GM18868 (cell line): ENCODE measurements at regions not wholly inside any gene's neighbourhood (a gene's known extent, or its start where the extent isn't known, plus 50 kb on each side); places are given as distances from the start of the nearest gene placed in this dataset.
A peak's percentile ranks its signal among the peaks of the same experiment; 100 is the strongest.

Experiments used
- ATAC-seq: cut with Tn5 transposase; IDR thresholded peaks from one replicate; pipeline ENCODE4 v1.9.1; 2021; ENCODE audit warnings: mild to moderate bottlenecking, moderate library complexity; ENCODE audit not compliant: unreplicated experiment

DNA sequence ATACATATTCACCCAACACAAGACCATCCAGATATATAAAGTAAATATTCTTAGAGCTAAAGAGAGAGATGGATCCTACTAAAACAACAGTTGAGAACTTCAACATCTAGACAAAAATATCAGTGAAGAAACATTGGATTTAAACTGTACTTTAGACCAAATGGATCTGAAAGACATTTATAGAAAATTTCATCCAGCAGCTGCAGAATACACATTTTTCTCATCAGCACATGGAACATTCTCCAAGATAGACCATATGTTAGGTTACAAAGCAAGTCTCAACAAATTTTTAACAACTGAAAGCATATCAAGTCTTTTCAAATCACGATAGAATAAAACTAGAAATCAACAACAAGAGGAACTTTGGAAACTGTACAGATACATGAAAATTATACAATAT lies 369.0 kb upstream of the CCDC54 start:
- ATAC-seq = no peak

DNA sequence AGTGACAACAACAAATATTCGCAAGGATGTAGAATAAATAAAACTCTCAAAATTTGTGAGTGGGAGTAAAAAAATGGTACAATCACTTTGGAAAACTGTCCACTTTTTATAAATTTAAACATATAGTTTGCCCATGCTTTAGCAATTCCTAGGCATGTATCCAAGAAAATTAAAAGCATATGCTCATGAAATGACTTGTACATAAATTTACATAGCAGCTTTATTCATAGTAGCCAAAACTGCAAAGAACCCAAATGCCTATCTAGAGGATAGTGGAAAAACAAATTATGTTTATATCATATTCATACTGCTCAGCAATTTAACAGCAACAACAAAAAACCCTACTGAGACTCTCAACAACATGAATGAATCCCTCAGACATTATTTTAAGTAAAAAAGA lies 363.6 kb upstream of the CCDC54 start:
- ATAC-seq = no peak

DNA sequence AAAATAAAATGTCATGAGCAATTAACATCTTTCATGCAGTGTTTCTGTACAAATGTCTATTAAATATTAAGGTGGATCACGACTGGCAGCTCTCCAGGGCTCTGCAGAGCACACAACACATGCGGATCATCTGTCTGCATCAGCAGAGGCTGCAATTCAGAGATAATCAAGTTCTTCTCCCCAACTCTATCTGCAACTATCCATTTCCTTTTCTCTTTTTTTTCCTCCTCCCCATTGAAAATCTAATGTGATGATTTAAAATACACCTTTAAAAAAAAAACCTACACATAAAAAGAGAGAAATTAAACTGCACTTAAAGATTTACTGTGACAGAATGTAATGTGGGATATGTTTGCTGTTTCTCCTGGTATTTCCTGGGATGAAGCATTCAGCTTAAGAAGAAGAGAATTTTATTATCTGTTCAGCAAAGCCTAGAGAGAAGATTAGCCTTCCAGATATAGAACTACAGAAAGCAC lies 352.6 kb upstream of the CCDC54 start:
- ATAC-seq = no peak

DNA sequence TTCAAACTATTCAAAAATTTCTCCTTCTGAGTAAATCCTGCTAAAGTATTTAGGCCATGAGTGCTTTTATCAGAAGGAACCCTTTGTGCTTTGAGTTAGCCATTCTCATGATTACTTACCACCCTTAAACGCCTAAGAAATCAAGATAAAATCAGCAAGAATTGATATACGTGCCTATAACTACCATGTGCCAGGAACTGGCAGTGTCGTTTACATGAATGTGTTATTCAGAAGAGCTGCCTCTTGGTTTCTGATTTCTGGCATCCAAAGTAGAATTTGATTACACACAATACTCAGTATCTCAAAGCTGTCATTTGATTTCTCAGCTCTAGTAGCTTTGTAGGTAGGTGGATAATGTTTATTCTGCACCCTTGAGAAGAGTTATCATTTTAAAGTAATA lies 351.3 kb upstream of the CCDC54 start:
- ATAC-seq = no peak

DNA sequence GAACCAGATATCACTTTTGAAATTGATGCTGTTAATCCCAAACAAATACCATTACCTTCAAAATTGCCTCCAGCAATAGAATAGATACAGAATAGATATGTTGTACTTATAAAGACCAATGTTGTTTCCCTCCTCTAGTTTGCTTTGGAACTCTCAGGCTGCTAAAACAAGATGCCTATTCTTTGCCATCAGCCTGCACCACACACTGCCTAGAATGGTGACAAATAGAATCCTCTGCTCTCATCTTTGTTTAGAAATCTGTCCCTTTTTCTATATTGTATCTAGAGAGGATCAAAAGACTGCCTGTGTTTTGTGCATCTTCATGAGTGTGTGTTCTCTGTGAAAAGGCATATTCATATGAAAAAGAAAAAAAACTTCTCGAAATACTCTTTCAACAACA lies 349.2 kb upstream of the CCDC54 start:
- no peak for ATAC-seq

DNA sequence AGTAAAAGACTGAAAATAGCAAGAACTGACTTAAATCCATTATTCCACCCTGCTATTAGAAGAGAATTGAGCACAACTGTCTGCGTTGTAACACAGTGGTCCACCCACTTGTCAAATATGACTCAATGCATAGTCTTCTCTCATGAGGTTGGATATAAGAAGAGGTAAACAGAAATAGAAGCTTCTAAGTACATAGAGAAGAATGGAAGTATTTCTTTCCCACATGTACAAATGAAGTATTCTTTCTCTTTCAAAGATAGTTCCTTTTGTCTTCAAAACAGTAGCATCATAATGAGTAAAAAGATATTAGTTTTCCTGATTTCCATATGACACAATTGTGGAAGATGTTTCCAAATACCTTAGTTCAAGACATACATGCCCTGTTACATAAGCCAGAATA lies 348.6 kb upstream of the CCDC54 start:
- ATAC-seq = no peak

DNA sequence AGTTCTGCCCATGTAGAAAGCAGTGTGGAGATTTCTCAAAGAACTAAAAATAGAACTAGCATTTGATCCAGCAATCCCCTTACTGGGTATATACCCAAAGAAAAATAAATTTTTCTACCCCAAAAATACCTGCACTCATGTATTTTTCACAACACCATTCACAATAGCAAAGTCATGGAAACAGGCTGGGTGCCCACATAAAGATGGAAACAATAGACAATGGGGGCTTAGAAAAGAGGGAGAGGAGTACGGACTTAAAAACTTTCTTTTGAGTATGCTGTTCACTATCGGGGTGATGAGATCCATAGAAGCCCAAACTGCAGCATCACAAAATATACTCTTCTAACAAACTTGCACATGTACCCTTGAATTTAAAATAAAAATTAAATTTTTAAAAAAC lies 345.1 kb upstream of the CCDC54 start:
- ATAC-seq = no peak

DNA sequence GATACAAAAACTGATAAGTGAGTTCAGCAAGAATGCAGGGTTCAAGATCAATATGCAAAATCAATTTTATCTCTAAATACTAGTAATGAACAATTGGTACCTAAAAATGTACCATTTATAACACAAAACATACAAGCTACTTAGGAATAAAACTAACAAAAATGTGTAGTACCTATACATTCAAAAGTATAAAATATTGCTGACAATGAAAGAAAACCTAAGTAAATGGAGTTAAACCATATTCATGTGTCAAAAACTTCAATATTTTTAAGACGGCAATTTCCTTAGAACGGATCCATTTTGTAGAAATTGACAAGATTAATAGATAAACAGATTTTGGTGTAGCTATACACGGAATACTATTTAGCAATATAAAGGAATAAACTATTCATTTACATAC lies 343.1 kb upstream of the CCDC54 start:
- ATAC-seq = no peak

DNA sequence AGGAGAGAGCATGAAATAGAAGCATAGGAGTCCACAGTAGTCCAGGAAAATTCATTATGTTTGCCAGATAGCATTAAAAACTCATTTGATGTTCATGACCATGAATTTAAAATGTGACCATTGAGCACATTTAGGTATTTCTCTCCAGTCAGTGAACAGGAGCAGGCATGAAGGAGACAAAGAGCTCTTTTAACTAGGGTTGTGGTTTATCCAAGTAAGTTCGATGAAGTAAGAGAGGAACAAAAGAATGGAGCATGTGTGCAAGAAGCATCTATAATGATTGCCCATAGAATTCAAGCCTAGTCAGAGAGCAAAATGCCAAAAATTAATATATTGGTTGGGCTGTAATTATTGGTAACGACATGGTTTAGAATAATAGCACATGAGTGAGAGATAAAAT lies 342.1 kb upstream of the CCDC54 start:
- ATAC-seq = no peak

DNA sequence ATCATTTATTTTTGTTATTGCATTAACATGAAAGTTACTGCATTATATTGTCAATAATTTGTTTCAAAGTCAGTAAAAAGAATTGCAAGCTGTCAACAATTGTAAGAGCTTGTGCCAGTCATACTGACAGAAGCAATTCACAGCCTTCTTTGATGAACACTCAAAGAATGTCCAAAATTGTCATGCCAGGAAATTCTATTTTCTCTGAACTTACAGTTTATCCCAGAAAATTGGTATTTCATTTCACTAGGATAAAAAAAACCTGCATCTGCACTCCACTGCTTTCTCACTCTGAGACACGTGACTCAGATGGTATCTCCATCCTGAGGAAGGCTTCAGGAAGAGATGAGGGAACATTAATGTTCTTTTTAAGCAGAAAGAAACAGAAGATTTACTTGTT lies 332.6 kb upstream of the CCDC54 start:
- no peak for ATAC-seq

DNA sequence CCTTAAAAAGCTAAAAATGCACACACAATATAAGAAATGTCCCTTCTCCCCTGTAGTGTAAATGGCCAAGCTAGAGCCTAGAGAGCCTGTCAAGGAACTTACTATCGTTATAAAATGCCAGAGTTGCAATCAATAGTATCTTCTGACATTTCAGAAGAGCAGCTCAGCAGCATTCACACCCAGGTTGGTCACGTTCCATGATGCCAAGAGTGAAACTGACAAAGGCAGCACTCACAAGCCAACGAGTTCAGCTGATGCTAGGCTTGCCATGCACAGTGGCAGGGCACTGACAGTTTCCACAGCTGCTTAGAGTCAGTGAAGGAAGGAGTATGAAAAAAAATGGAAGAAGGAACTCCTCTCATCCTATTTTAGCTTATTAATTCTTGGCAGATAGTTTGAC lies 331.4 kb upstream of the CCDC54 start:
- ATAC-seq = peak; percentile 45

DNA sequence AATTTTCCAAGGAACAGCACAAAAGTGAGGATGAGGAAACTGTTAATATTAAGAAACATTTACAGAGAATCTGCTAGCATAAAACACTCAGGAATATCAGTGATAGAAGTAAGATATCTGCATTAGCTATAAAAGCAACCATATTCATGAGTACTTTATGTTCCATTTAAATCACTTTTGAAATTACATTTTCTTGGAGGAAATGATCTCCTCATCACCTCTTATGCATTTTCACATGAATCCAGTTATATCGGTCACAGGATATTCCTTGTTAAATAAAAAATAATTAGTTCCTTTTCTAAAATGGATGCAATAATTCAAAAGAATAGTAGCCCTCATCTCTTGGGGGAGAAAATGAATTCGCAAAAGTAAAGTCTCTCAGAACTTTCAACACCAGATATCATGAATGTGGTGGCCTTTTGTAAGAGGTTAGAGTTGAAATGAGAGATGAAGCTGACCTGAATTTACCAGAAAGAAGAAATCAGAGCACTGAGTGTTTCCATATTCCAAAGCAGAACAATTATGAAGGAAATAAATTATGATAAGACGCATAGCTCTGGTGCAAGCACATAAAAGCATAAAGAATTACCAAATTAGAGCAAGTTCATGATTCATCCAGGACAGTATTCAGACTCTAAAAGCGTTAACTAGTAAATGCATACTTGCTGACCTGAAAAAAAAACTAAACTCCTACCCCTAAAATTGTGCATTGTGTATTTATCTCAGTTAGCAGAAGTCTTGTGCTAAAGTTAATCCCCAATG lies 321.9 kb upstream of the CCDC54 start:
- ATAC-seq = no peak

DNA sequence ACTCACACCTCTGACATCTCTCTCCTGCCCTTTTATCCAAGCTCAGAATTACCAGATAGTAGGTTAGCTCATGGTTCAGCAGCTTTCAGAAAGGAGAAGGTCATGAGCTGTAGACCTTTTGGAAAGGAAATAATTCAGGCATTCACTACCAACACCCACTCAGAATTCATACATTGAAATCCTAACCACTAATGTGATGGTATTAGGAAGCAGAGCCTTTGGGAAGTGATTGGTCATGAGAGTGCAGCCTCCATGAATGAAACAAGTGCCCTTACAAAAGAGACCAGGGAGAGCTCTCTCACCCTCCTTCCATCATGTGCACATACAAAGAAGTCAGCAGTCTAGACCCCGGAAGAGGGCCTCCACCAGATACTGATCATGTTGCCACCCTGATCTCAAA lies 315.8 kb upstream of the CCDC54 start:
- ATAC-seq = no peak

DNA sequence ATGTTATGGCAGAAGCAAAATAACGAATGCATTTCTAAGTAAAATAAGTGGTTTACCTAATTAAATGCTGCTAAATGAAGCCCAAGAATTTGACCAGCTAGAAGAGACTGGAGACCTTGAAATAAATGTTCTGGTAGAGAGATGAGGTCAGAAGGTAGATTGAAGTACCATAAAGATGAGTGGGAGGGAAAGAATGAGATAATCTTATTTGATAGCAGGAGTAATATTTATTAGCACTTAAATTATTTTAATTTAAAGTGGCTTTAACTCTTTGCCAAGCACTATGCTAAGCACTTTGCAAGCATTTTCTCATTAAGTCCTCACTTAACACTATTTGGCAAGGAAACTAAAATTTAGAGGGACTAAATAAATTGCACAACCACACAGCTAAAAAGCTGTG lies 314.9 kb upstream of the CCDC54 start:
- ATAC-seq = no peak

DNA sequence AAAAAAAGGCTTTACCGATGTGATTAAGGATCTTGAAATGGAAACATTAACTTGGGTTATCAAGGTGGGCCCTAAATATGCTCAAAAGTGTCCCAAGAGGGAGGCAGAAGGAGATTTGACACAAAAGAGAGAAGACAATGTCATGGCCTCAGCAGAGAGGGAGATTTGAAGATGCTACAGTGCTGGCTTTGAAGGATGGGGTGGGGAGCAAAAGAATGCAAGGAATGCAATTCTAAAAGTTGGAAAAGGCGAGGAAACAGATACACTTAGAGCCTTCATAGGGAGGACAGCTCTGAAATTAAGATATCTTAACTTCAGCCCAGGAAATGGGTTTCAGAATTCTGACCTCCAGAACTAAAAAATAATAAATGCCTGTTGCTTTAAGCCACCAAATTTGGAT lies 314.5 kb upstream of the CCDC54 start:
- ATAC-seq = no peak

DNA sequence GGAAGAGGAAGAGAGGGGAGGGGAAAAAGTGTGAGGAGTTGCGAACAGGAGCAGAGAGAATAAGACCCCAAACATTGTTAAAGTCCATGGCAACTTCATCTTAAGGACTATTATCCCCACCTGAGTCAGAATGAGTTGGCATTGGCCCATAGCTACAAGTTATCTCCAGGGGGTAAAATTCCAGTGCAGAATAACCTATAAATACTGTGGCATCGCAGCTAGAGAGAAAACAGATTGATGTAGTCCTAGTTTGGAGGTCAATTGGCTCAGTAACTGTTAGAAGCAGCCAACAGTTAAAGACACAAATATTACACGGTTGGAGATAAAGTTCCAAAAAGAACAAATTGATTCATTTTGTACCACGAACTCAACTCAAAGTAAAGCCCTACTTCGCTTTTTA lies 313.9 kb upstream of the CCDC54 start:
- no peak for ATAC-seq

DNA sequence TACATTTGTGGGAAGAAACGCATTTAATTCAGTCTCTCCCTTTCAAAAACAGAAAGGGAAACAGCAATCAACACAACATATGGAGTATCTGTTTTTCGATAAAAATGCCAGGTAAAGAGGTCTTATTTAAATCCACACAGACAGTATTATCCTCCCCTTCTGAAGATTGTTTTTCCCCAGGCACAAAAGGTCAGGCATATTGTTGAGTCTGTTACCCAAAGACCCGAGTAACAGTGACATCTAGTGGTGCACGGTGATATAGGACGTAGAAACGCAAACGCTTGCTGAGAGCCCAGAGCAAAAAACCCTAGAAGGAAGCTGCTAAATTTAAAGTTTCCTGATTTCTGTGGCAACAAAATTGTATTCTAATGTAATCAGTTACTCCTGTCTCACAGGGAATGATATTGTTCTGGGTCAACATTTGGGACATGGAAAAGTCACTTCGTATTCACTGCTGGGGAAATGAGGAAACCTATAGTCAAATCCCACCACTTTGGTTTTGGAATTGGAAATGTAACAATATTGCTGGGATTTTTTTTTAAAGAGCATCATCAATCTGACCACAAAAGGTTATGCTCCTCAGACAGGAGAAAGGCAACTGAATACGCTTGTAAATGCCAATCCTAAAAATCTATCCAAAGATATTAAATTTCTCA lies 312.7 kb upstream of the CCDC54 start:
- ATAC-seq = peak; percentile 92

DNA sequence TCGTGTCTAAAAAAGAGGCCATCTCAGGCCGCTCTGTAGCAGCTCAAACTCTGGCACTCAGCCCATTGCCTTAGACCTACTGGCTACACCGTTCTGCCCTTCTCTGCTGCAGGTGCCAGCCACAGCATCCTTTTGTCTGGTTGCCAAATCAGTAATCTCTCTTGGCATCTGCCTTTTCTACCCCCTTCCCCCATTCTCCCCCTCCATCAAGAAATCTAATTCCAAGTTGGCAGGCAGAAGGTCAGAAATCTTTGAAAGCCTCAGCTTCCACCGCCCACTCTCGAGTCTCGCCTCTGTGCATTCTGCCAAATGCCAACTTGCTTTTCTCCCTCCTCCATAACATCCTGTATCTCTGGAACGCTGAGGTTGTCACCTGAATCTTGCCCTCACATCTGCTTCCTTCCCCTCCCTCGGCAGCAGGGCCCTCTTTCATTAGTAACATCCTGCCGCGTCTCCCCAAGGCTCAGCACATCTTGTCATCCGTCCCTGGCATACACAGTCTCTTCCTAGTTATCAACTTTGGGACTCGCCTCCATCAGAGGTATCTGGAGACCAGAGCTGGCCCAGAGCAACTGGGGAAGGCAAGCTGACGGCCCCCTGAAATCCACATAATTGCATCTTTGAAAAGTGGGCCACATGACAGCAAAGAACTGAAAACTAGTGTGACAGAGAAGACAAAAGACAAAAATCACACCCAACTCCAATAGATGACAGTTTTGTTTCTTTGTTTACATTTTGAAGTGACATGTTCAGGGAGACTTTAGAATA lies 312.0 kb upstream of the CCDC54 start:
- ATAC-seq = no peak

DNA sequence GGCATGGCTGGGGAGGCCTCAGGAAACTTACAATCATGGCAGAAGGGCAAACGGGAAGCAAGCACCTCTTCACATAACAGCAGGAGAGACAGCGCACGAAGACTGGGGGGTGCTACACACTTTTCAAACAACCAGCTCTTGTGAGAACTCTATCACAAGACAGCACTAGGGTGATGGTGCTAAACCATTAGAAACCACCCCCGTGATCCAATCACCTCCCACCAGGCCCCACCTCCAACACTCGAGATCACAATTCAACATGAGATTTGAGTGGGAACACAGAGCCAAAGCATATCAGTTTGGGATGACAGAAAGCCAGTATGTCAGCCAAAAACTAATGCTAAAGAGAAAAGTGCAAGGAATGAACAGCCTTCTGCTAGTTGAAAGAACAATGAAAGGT lies 309.8 kb upstream of the CCDC54 start:
- no peak for ATAC-seq

DNA sequence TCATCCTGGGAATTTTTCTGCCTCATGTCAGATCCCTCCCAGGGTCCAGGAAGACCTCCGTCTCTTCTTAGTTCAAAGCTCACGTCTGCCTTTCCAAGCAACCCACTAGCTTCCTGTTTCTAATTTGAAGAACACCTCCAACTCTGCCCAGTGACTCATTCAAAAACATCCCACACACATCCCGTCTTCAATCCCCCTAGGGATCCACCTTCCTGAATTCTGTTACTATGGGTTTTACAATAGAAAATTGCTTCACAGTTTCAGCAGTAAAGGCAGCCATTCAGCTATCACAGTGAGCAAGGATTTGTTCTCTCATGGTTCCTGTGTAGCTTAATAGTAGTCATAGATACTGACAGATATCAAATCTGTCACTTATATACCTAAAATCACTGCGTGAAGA lies 308.3 kb upstream of the CCDC54 start:
- ATAC-seq = no peak

DNA sequence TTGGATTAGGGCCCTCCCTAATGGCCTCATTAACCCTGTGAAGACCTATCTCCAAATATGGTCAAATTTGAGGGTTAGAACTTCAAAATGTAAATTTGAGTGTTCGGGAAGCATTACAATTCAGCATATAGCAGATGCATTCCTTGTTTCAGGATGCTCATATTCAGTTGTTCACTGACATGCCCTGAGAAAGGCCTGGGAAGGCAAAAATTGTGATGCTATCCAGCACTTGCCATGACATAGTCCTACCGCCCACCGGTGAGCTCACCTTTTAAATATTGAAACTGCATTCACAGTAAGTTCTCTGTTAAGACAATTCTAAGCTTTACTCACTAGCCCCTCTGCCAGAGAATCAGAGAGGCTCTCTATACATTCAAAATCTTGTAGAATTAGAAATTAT lies 300.3 kb upstream of the CCDC54 start:
- ATAC-seq = no peak

DNA sequence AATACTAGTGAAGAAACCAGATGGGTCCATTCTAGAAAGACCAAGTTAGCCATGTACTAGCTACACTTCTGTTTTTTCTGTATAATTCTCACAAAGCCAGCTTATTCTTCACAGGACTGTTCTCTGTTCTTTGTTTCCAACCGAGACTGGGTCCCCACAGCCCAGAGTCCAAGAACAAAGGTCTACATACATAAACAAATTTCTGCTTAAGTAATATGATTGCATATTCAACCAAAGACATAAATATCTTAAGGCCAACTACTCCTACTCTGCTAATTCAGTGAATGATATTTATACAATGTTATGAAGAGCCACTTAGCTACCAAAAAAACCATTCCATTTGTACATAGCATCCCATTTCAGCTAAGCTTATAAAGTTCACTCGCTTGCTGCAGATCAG lies 299.8 kb upstream of the CCDC54 start:
- no peak for ATAC-seq
